Ramos (cell line): ENCODE measurements at regions not wholly inside any gene's neighbourhood (a gene's known extent, or its start where the extent isn't known, plus 50 kb on each side); places are given as distances from the start of the nearest gene placed in this dataset.
"Not testable (repeated sequence)": the region's sequence is repeated elsewhere in the genome, so short reads cannot be mapped to it uniquely, and the experiment has no call there.

Experiments used
- in situ Hi-C: fragments of 300-500 bp; cut with MboI; formaldehyde crosslinking; loops from one replicate; pipeline ENCODE4 v1.14.3; 2022; ENCODE audit warnings: low sequenced_read_pairs; ENCODE audit not compliant: unreplicated experiment

DNA sequence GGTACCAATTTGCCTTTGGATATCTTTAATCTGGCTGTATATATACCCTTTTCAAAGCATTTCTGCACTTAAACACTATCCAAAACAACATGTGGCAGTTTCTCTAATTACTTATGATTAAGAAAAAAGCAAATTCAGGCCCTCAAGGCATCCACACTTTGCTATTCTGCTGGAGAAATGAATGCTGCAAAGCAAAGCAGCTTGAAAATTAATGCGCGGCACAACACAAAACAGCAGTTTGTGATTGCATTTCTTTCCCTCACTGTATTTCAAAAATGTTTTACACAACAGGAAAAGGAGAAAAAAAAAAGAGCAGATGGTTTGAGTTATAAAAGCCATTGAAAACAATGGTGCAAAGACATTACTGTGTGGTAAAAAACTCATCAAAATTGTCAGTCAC lies 738.4 kb upstream of the RAG2 start:
- in situ Hi-C loops = no loop called here

DNA sequence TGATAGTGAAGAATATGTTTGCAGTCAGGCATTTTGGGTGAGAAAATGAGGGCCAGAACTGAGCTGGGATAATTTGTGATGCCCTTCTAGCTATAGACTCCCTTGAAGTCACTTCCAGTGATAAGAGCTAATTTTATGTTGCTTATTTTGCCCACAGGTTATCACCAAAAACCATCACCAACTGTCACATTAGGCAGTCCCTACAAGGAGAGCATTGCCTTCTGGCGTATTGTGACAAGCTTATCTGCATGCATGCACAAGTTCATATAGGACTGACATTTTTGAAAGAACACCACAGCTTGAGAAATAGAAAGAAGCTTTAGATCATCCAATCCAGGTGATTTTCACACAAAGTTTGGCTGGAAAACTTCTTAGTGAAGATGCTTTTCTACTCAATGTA lies 735.3 kb upstream of the RAG2 start:
- in situ Hi-C loops = no loop called here

DNA sequence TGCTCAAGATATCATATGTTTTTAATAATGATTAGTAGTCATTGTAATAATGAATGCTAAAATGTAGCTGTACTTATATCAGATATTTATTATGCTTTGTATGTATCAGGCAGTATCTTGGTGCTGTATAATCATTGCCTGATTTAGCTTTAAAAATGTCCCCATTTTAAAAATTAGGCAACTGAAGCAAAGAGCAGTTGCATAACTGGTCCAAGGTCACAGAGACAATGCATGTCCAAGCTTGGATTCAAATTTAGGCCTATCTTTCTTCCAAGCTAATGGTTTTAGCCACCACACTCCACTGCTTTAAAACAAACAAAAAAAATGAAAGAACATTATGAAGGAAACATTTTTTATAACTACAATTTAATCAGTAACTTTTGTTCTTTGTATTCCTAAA lies 725.8 kb upstream of the RAG2 start:
- in situ Hi-C loops = no loop called here

DNA sequence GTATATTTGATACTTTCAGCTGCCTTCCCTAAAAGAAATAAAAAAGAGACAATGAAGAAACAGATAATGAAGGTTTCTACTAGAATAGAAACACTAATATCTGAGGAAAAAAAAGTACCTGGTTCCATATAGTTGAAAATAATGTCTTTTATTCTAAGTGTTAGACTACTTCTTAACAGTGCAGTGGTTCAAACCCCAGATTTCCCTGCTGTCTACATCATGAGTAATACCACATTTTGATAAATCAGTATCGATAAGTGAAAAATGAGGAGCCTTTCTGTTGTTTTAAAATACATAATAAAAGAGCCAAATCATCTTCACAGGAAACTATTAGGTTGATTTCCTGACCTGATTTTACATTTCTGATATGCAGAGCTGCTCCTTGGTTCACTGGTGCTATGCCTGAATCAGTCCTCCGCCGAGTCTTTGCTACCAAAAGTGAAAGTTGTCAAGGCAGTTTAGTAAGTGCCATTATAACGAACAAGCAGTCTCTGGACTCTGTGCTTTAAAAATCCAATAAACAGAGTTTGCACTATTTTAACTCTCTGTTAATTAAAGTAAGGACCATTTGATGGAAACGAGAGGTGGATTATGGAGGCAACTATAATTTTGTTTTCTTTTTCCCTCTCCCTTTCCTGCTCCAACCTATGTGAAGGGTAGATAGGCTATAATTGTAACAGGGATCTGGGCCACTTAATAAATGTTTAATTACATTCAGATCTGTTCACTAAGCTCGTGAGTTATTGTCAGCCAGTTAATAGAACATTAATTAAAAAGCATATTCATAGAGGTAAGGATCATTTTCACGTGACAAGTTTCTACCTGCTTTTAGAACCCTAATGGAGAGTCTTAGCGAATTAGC lies 724.5 kb upstream of the RAG2 start:
- in situ Hi-C loops = no loop called here

GRCh38 chr11:37320921-37321320 lies 722.9 kb upstream of the RAG2 start:
- in situ Hi-C loops = no loop called here

- in situ Hi-C loops = no loop called here
Observed at GRCh38 chr11:37317803-37318202, 719.8 kb upstream of the RAG2 start.

GRCh38 chr11:37313266-37313665 lies 715.2 kb upstream of the RAG2 start:
- in situ Hi-C loops = no loop called here

DNA sequence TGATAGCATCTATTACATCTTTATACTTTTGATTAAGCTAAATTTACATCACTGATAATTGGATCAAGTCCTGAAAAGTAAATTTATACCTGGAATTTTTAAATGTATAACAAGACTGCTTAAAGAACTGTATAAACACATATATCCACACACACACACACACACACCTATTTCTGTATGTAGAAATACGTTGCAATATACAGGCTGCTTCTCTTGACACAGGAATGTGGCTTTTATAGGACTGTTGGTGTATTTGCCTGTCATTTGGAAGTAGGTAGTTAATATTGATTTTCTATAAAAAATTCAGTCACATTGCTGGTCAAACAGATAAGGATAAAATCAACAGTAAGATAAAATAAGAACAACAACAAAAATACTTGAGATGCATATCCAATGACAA lies 708.5 kb upstream of the RAG2 start:
- in situ Hi-C loops = no loop called here

DNA sequence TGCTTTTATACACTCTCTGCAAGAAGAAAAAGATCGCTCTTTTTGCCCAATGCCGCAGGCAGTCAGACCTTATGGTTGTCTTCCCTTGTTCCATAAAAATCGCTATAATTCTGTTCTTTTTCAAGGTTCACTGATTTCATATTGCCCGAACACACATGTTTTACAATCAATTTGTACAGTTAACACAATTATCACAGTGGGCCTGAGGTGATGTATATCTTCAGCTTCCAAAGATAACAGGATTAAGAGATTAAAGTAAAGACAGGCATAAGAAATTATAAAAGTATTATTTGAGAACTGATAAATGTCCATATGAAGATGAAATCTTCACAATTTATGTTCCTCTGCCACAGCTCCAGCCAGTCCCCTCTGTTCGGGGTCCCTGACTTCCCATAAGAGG lies 703.4 kb upstream of the RAG2 start:
- in situ Hi-C loops = not testable (repeated sequence)

DNA sequence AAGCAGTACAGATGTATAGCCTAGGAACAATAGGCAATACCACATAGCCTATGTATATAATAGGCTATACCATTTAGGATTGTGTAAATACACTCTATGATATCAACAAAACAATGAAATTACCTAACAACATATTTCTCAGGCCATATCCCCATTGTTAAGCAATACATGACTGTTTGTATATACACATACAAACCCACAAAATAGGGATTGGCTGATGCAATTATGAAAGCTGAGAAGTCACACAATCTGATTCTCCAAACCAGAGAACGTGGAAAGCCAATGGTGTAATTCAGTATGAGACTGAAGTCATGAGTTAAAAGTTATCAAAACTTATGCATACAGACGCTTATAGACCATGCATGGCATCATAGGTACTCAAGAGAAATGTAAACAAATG lies 700.1 kb upstream of the RAG2 start:
- in situ Hi-C loops = no loop called here

- in situ Hi-C loops = no loop called here
Observed at GRCh38 chr11:37286890-37287289, 688.9 kb upstream of the RAG2 start.

- in situ Hi-C loops = no loop called here
Observed at GRCh38 chr11:37282367-37282766, 684.3 kb upstream of the RAG2 start.

DNA sequence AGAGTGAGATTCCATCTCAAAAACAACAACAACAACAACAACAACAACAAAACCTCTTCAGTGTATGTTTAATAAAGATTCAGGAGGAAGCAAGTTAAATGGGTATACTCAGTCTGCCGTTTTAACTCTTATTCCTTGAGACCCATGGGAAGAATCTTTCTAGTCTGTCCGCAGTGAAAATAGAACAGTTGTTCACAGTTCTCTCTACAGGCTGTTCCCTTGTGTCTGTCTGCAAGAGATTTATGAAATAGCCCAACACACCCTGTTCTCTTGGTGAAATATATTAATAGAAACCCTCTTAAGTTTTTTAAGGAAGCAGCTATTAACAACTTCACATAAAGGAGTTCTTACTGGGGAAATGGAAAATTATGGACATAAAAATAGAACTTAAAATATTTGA lies 682.2 kb upstream of the RAG2 start:
- in situ Hi-C loops = no loop called here

DNA sequence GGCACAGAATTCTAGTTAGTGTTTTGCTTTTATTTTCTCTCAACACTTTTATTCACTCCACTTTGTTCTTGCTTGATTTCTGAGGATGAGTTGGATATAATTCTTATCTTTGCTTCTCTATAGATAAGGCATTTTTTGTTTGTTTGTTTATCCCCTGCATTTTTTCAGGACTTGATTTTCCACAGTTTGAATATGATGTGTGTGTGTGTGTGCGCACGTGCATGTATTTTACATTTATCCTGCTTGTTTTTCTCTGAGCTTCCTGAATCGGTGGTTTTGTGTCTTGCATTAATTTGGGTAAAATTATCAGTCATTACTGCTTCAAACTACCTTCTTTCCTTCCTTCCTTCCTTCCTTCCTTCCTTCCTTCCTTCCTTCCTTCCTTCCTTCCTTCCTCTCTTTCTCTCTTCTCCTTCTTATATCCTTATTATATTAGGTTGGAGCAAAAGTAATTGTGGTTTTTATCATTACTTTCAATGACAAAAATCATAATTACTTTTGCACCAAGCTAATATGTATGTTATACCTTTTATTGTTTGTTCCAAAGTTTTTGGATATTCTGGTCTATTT lies 679.9 kb upstream of the RAG2 start:
- in situ Hi-C loops = no loop called here

DNA sequence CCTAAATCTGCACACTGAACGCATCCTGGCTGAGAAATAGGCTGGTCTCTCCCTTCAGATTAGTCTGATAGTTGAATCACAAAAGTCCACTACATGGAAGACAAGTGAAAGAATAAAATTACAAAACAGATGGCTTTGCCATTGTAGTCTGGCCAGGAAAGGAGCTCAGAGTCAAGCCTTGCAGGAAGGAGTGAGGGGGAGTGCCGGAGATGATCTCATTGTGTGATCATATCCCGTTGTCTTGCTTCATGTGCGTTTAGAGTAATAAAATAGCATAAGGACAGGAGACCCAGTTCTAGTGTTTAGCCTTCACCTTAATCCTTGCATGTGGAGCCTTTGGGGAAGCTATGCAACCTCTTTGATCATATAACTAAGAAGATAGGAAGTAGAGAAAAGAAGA lies 666.7 kb upstream of the RAG2 start:
- in situ Hi-C loops = no loop called here

- in situ Hi-C loops = no loop called here
Observed at GRCh38 chr11:37264060-37264459, 666.0 kb upstream of the RAG2 start.

DNA sequence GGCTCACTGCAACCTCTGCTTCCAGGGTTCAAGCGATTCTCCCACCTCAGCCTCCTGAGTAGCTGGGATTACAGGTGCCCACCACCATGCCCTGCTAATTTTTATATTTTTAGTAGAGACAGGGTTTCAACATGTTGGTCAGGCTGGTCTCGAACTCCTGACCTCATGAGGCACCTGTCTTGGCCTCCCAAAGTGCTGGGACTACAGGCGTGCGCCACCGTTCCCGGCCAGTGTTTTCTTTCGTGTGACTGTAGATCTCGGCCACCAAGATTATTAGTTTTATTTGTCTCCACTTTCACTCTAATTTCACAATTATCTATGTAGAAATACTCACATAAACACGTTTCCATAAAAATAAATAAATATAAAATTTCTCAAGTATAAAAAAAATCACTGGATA lies 665.4 kb upstream of the RAG2 start:
- in situ Hi-C loops = not testable (repeated sequence)

DNA sequence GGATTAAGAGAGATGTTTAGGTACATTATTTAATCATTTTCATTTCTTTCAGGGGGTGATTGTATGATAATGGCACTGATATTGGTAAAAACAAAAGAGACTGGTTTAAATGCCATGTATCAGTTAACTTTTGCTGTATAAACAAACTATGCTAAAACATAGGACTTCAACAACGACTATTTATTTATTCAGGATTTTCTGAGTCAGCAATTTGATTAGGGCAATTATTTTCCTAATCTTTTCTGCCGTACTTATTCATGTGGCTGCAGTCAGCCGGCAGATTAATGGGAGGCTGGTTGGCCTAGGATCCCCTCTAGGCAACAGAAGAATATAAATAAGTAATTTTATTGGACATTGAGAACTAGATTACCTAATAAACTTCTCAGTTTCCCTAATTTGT lies 661.7 kb upstream of the RAG2 start:
- in situ Hi-C loops = no loop called here

DNA sequence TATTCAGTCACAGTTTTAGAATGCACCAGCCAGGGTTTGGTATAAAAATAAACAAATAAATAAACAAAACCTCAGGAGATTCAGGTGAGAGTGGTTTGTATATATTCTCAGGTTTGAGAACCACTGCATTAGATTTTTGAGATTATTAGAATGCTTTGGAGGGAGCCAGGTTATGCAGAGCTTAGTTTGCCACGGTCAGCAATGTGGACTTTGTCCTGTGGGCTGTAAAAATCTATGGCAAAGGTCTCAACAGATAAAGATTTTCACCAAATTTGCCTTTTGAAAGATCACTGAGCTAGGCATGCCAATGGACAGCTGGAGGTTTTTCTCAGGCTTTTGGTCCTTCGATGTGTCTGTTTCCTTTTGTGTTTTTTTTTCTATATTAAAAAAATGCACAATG lies 650.1 kb upstream of the RAG2 start:
- in situ Hi-C loops = no loop called here

DNA sequence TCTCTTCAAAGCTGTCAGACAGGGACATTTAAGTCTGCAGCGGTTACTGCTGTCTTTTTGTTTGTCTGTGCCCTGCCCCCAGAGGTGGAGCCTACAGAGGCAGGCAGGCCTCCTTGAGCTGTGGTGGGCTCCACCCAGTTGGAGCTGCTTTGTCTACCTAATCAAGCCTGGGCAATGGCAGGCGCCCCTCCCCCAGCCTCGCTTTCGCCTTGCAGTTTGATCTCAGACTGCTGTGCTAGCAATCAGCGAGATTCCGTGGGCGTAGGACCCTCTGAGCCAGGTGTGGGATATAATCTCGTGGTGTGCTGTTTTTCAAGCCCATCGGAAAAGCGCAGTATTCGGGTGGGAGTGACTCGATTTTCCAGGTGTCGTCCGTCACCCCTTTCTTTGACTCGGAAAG lies 648.1 kb upstream of the RAG2 start:
- in situ Hi-C loops = not testable (repeated sequence)

DNA sequence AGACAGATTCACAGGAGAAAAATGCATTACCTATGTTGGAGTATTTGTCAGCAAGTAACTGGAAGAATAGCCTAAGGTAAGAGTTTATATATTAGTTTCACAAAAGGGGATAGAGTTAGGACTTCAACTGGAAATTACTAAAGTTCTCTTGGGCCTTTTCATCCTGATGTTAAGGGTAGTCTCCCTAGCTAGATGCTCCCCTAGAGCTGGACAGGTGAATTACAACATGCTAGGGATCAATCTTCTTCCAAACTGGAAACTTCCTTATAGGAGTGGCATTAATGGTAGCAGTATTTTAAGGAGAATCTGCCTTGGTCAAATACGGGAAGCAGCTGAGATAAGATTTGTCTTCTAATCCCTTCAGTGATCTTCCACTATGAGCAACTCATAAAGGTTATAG lies 632.8 kb upstream of the RAG2 start:
- in situ Hi-C loops = no loop called here

GRCh38 chr11:37223962-37224361 lies 625.9 kb upstream of the RAG2 start:
- in situ Hi-C loops = no loop called here
